ENCODE measurements at regions not wholly inside any gene's neighbourhood (a gene's known extent, or its start where the extent isn't known, plus 50 kb on each side); places are given as distances from the start of the nearest gene placed in this dataset.

DNA sequence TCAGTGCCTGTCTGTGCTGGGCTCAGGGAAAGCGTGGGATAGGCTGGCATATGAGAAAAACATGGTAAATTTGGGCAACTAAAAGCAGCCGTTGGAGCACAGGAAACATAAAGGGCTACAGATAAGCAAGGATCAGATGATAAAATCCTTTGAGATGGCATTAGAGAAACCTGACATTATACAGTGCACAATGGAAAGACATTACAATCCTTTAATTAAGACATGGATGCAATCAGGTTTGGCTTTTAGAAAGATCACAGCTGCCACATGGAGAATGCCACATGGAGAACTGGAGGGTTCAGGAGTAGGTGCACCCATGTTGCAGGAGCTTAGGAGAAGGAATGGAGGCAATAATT, 117.3 kb downstream of the CDC42EP3 start:
- TF ChIP-seq, protein P1, sequence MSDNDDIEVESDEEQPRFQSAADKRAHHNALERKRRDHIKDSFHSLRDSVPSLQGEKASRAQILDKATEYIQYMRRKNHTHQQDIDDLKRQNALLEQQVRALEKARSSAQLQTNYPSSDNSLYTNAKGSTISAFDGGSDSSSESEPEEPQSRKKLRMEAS (IDR thresholded peaks at IDR 0.05) = no peak
- no peak for TF ChIP-seq SIN3A (conservative IDR thresholded peaks at IDR 0.05 in 1 of 2, IDR thresholded peaks at IDR 0.05 in 1 of 2; ENCODE audit: low read depth in 1 of 2, low read length in 2 of 2)
- TF ChIP-seq, protein P2, sequence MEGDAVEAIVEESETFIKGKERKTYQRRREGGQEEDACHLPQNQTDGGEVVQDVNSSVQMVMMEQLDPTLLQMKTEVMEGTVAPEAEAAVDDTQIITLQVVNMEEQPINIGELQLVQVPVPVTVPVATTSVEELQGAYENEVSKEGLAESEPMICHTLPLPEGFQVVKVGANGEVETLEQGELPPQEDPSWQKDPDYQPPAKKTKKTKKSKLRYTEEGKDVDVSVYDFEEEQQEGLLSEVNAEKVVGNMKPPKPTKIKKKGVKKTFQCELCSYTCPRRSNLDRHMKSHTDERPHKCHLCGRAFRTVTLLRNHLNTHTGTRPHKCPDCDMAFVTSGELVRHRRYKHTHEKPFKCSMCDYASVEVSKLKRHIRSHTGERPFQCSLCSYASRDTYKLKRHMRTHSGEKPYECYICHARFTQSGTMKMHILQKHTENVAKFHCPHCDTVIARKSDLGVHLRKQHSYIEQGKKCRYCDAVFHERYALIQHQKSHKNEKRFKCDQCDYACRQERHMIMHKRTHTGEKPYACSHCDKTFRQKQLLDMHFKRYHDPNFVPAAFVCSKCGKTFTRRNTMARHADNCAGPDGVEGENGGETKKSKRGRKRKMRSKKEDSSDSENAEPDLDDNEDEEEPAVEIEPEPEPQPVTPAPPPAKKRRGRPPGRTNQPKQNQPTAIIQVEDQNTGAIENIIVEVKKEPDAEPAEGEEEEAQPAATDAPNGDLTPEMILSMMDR (IDR thresholded peaks at IDR 0.05; ENCODE audit: control extremely low read depth in 1 of 3, insufficient read depth in 1 of 3, low read depth in 1 of 3, low read length in 3 of 3) = no peak
- no peak for TF ChIP-seq EZH2 (IDR thresholded peaks at IDR 0.05; ENCODE audit: low read depth, low read length, severe bottlenecking)
- TF ChIP-seq CHD2 (IDR thresholded peaks at IDR 0.05; ENCODE audit: low read length) = no peak
- no peak for TF ChIP-seq TAF1 (IDR thresholded peaks at IDR 0.05; ENCODE audit: low read depth, low read length)
- no peak for TF ChIP-seq CEBPB (IDR thresholded peaks at IDR 0.05; ENCODE audit: low read depth, low read length)
- no peak for TF ChIP-seq EP300 (IDR thresholded peaks at IDR 0.05; ENCODE audit: borderline replicate concordance in 1 of 2, low read depth in 2 of 2, low read length in 2 of 2)
- no peak for TF ChIP-seq MAFK (IDR thresholded peaks at IDR 0.05; ENCODE audit: low read depth, low read length)
- TF ChIP-seq SRF (IDR thresholded peaks at IDR 0.05; ENCODE audit: low read depth, low read length) = no peak
- no peak for TF ChIP-seq TEAD4 (IDR thresholded peaks at IDR 0.05; ENCODE audit: low read depth, low read length)
- no peak for TF ChIP-seq POLR2A (IDR thresholded peaks at IDR 0.05; ENCODE audit: control extremely low read depth in 1 of 2, low read depth in 2 of 2, low read length in 2 of 2)
- TF ChIP-seq BRCA1 (IDR thresholded peaks at IDR 0.05; ENCODE audit: low read depth, low read length) = no peak

All from H1 (cell line).